Endothelial cell of umbilical vein (primary cell): ENCODE measurements at regions not wholly inside any gene's neighbourhood (a gene's known extent, or its start where the extent isn't known, plus 50 kb on each side); places are given as distances from the start of the nearest gene placed in this dataset.

Experiments used
- CTCF ChIP-seq, 2 donors: IDR thresholded peaks; 1 replicate in 1 of 2; 2 replicates in 1 of 2; pipeline ENCODE4 v1.5.1; 2011; ENCODE audit warnings: low read length in 2 of 2, mild to moderate bottlenecking in 2 of 2, moderate library complexity in 2 of 2, control low read depth in 1 of 2, inconsistent platforms in 1 of 2, low read depth in 1 of 2; ENCODE audit not compliant: insufficient read depth in 1 of 2; ENCODE audit errors: extremely low read depth in 1 of 2
- EZH2 ChIP-seq: IDR thresholded peaks from 2 replicates; pipeline ENCODE4 v1.6.1; 2012; ENCODE audit warnings: borderline replicate concordance, low read depth, mild to moderate bottlenecking, moderate library complexity, low read length, inconsistent platforms; ENCODE audit not compliant: severe bottlenecking
- GATA2 ChIP-seq: IDR thresholded peaks from 2 replicates; pipeline ENCODE4 v1.7.0; 2011; ENCODE audit warnings: low read depth, mild to moderate bottlenecking, moderate library complexity, mixed read lengths, low read length; ENCODE audit not compliant: insufficient read length, insufficient read depth
- JUN ChIP-seq: IDR thresholded peaks from 2 replicates; pipeline ENCODE4 v1.6.1; 2011; ENCODE audit warnings: borderline replicate concordance, low read depth; ENCODE audit not compliant: insufficient read length, insufficient read depth
- POLR2A ChIP-seq: IDR thresholded peaks from 2 replicates; pipeline ENCODE4 v1.6.1; 2012; ENCODE audit warnings: low read depth, mild to moderate bottlenecking, control low read depth, low read length
- POLR2AphosphoS5 ChIP-seq: IDR thresholded peaks from 2 replicates; pipeline ENCODE4 v1.6.1; 2012; ENCODE audit warnings: low read depth, mild to moderate bottlenecking, control low read depth, low read length, moderate library complexity; ENCODE audit not compliant: insufficient read depth

- TF ChIP-seq CTCF (IDR thresholded peaks at IDR 0.05; ENCODE audit: extremely low read depth in 1 of 2, insufficient read depth in 1 of 2, low read depth in 1 of 2, low read length in 2 of 2) (no peak), POLR2A (no peak), EZH2 (no peak), POLR2AphosphoS5 (no peak), JUN (no peak), GATA2 (no peak)
Observed at GRCh38 chr15:25987638-25988037, 124.5 kb upstream of the ATP10A start.
